ENCODE measurements at regions not wholly inside any gene's neighbourhood (a gene's known extent, or its start where the extent isn't known, plus 50 kb on each side); places are given as distances from the start of the nearest gene placed in this dataset.

GRCh38 chrX:146355440-146355839, 454.1 kb upstream of the CXorf51B start:
- Mint-ChIP-seq H3K27ac (no peak overlapping the region), H3K9me3 (peaks cover 54% of the 10 kb centered on the region), H3K27me3 (ENCODE audit: low read depth) (no peaks in the 10 kb centered on the region; the same call in 1 of the 2 replicates), H3K4me3 (no peak overlapping the region), H3K4me1 (no peaks in the 10 kb centered on the region), H3K36me3 (peaks cover 26% of the 10 kb centered on the region)
- TF ChIP-seq ZNF263 (CRISPR knock-in tag; IDR thresholded peaks at IDR 0.05; ENCODE audit: low read depth) (no peak), ATF2 (CRISPR knock-in tag; IDR thresholded peaks at IDR 0.05; ENCODE audit: borderline replicate concordance, low read depth) (no peak), ZNF416 (CRISPR knock-in tag; IDR thresholded peaks at IDR 0.05) (no peak), CBFB (CRISPR knock-in tag; IDR thresholded peaks at IDR 0.05; ENCODE audit: low read depth) (no peak)
- TF ChIP-seq, protein P1, sequence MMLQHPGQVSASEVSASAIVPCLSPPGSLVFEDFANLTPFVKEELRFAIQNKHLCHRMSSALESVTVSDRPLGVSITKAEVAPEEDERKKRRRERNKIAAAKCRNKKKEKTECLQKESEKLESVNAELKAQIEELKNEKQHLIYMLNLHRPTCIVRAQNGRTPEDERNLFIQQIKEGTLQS (CRISPR knock-in tag; conservative IDR thresholded peaks at IDR 0.05), result no peak
- no peak for ATAC-seq
- ChIA-PET POLR2A (no interaction called here), CTCF (no interaction called here)
- DNase-seq (ENCODE audit: low spot score), result no peak

DNA sequence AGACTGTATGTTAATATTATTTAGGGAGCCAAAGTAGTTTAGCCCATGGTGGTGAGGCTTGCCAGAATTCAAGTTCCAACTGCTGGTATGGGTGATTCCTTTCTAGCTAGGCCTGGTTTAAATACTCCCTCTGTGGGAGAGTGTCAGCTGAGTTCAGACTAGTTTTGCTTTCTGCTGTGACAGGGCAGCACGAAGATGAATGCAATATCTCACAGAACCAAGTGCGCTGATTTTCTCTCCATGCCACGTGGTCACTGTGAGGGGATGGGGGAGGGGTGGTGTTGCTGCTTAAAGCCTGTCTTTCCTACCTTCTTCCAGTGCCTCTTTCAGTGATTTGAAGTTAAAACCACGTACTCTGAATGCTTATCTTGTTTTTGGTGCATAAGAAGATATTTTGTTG, 445.7 kb upstream of the CXorf51B start:
- Mint-ChIP-seq H3K27ac (no peak overlapping the region), H3K4me1 (no peaks in the 10 kb centered on the region), H3K36me3 (peaks cover 22% of the 10 kb centered on the region), H3K4me3 (no peak overlapping the region), H3K27me3 (ENCODE audit: low read depth) (peaks cover 4% of the 10 kb centered on the region; the same call in 1 of the 2 replicates), H3K9me3 (peaks cover 44% of the 10 kb centered on the region)
- no peak for TF ChIP-seq AR (CRISPR knock-in tag; IDR thresholded peaks at IDR 0.05)
- no peak for TF ChIP-seq NFYB (CRISPR knock-in tag; conservative IDR thresholded peaks at IDR 0.05; ENCODE audit: low read depth)
- ATAC-seq (no peak), DNase-seq (ENCODE audit: low spot score) (no peak)
- CTCF ChIA-PET, result no interaction called here
- POLR2A ChIA-PET, result no interaction called here

- peaks cover 35% of the 10 kb centered on the region for H3K36me3 Mint-ChIP-seq
- ChIA-PET CTCF (no interaction called here), POLR2A (no interaction called here)
- no peaks in the 10 kb centered on the region for H3K4me1 Mint-ChIP-seq
- no peak overlapping the region for H3K4me3 Mint-ChIP-seq
- no peak for ATAC-seq
- no peak for DNase-seq (ENCODE audit: low spot score)
- no peaks in the 10 kb centered on the region for H3K27me3 Mint-ChIP-seq (ENCODE audit: low read depth)
- peaks cover 57% of the 10 kb centered on the region for H3K9me3 Mint-ChIP-seq
- H3K27ac Mint-ChIP-seq, result no peak overlapping the region
- TF ChIP-seq, protein P2, sequence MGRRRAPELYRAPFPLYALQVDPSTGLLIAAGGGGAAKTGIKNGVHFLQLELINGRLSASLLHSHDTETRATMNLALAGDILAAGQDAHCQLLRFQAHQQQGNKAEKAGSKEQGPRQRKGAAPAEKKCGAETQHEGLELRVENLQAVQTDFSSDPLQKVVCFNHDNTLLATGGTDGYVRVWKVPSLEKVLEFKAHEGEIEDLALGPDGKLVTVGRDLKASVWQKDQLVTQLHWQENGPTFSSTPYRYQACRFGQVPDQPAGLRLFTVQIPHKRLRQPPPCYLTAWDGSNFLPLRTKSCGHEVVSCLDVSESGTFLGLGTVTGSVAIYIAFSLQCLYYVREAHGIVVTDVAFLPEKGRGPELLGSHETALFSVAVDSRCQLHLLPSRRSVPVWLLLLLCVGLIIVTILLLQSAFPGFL (CRISPR knock-in tag; IDR thresholded peaks at IDR 0.05; ENCODE audit: borderline replicate concordance), result no peak
- TF ChIP-seq ZNF671 (CRISPR knock-in tag; IDR thresholded peaks at IDR 0.05) (no peak), ZNF512 (CRISPR knock-in tag; IDR thresholded peaks at IDR 0.05; ENCODE audit: borderline replicate concordance) (no peak), ATF6 (CRISPR knock-in tag; IDR thresholded peaks at IDR 0.05) (no peak), CREM (CRISPR knock-in tag; IDR thresholded peaks at IDR 0.05) (no peak), MLX (CRISPR knock-in tag; IDR thresholded peaks at IDR 0.05) (no peak), TEAD1 (CRISPR knock-in tag; IDR thresholded peaks at IDR 0.05) (no peak), ZNF423 (CRISPR knock-in tag; IDR thresholded peaks at IDR 0.05) (no peak), GTF2I (CRISPR knock-in tag; conservative IDR thresholded peaks at IDR 0.05) (no peak)
- TF ChIP-seq, protein P3, sequence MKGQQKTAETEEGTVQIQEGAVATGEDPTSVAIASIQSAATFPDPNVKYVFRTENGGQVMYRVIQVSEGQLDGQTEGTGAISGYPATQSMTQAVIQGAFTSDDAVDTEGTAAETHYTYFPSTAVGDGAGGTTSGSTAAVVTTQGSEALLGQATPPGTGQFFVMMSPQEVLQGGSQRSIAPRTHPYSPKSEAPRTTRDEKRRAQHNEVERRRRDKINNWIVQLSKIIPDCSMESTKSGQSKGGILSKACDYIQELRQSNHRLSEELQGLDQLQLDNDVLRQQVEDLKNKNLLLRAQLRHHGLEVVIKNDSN (CRISPR knock-in tag; IDR thresholded peaks at IDR 0.05), result no peak
These were observed 424.0 kb upstream of the CXorf51B start for GRCh38 chrX:146385529-146385928.
